GM12872 (cell line): ENCODE measurements at regions not wholly inside any gene's neighbourhood (a gene's known extent, or its start where the extent isn't known, plus 50 kb on each side); places are given as distances from the start of the nearest gene placed in this dataset.

Experiments
- CTCF ChIP-seq: IDR thresholded peaks from 3 replicates; pipeline ENCODE4 v1.5.1; 2011; ENCODE audit warnings: low read depth, mild to moderate bottlenecking, low read length, moderate library complexity; ENCODE audit not compliant: insufficient read depth

GRCh38 chr5:154528005-154528594, 50.1 kb upstream of the HAND1 start:
- no peak for TF ChIP-seq CTCF
